HCT116 (cell line): ENCODE measurements at regions not wholly inside any gene's neighbourhood (a gene's known extent, or its start where the extent isn't known, plus 50 kb on each side); places are given as distances from the start of the nearest gene placed in this dataset.

Experiments
- ATAC-seq: fragments of 200-7000 bp; cut with Tn5 transposase; 2 replicates; pipeline ENCODE4 v1.9.1; 2020; ENCODE audit warnings: mild to moderate bottlenecking, moderate library complexity
- BruUV-seq: library from RNA; stranded (reverse); fragments of 400-500 nt; replicated peaks from 2 replicates; lab custom pipeline; 2021; lab: Mats Ljungman, UMichigan
- CTCF ChIA-PET: fragments of 300-600 bp; sonication (Branson Sonifier 250); formaldehyde crosslinking; loops from one replicate; lab custom pipeline; 2021; ENCODE audit warnings: antibody characterized with exemption; lab: Charles Lee
- POLR2A ChIA-PET: fragments of 300-600, 350-600 bp; sonication (Branson Sonifier 250); formaldehyde crosslinking; loops from one replicate; lab custom pipeline; 2021; ENCODE audit warnings: antibody characterized with exemption; lab: Charles Lee
- RAD21 ChIA-PET, 2 experiments: fragments of 300-600 bp; sonication (Branson Sonifier 250); formaldehyde crosslinking; loops; one replicate each; lab custom pipeline; 2023; ENCODE audit warnings: low total read pairs in 2 of 2; ENCODE audit not compliant: uncharacterized antibody in 2 of 2, unreplicated experiment in 2 of 2, low non-redundant PET in 1 of 2; lab: Charles Lee
- DNase-seq: peaks from one replicate; pipeline ENCODE4 v3.0.0-alpha.2; 2010; ENCODE audit warnings: low read depth, low spot score
- H2AFZ ChIP-seq: fragments of 200-600 bp; shearing (Covaris generic), sonication (generic); 2 replicates; pipeline ENCODE4 v1.6.1; 2017; ENCODE audit warnings: low read depth, mixed run types, mixed read lengths, antibody characterized with exemption, low read length; ENCODE audit not compliant: poor library complexity, severe bottlenecking
- H3K27ac ChIP-seq: 2 replicates; pipeline ENCODE4 v1.5.1; 2012; ENCODE audit warnings: low read depth, low read length
- H3K27me3 ChIP-seq: fragments of 200-600 bp; sonication (generic); 2 replicates; pipeline ENCODE4 v1.6.1; 2016; ENCODE audit warnings: mixed run types, low read length, mixed read lengths; ENCODE audit not compliant: insufficient read depth
- H3K36me3 ChIP-seq, 2 experiments: fragments of 200-500 bp in 1 of 2; fragments of 200-600 bp in 1 of 2; sonication (Bioruptor generic) in 1 of 2; sonication (generic) in 1 of 2; 2 replicates each; pipeline versions ENCODE4 v1.5.1 to v1.6.1; 2014 to 2016; ENCODE audit warnings: low read length in 2 of 2, inconsistent platforms in 1 of 2, mixed read lengths in 1 of 2, mixed run types in 1 of 2; ENCODE audit not compliant: insufficient read depth in 2 of 2, control insufficient read depth in 1 of 2
- H3K4me1 ChIP-seq, 2 experiments: fragments of 200-600 bp in 1 of 2; sonication (generic) in 1 of 2; 2 replicates each; pipeline versions ENCODE4 v1.5.1 to v1.6.1; 2012 to 2017; ENCODE audit warnings: low read length in 2 of 2, inconsistent platforms in 1 of 2, mild to moderate bottlenecking in 1 of 2, mixed read lengths in 1 of 2, mixed run types in 1 of 2, moderate library complexity in 1 of 2; ENCODE audit not compliant: insufficient read depth in 2 of 2, control insufficient read depth in 1 of 2
- H3K4me2 ChIP-seq: fragments of 200-600 bp; sonication (generic); 2 replicates; pipeline ENCODE4 v1.6.1; 2017; ENCODE audit warnings: mixed run types, low read length, mixed read lengths
- H3K4me3 ChIP-seq, 2 experiments: fragments of 200-600 bp in 1 of 2; sonication (generic) in 1 of 2; replicated peaks in 1 of 2; 2 replicates each; pipeline ENCODE4 v1.5.1; 2011 to 2016; ENCODE audit warnings: low read length in 2 of 2, control low read depth in 1 of 2, low read depth in 1 of 2, mild to moderate bottlenecking in 1 of 2, mixed read lengths in 1 of 2, mixed run types in 1 of 2
- H3K79me2 ChIP-seq: fragments of 200-600 bp; sonication (generic); 2 replicates; pipeline ENCODE4 v1.6.1; 2017; ENCODE audit warnings: mild to moderate bottlenecking, mixed run types, low read length, moderate library complexity, mixed read lengths; ENCODE audit not compliant: insufficient read depth
- H3K9ac ChIP-seq: fragments of 200-600 bp; sonication (generic); 2 replicates; pipeline ENCODE4 v1.6.1; 2016; ENCODE audit warnings: low read length, mixed read lengths
- H3K9me2 ChIP-seq: fragments of 200-600 bp; sonication (generic), shearing (Covaris generic); 2 replicates; pipeline ENCODE4 v1.6.1; 2017; ENCODE audit warnings: mixed run types, mild to moderate bottlenecking, moderate library complexity; ENCODE audit not compliant: insufficient read depth
- H3K9me3 ChIP-seq, 2 experiments: fragments of 200-500 bp in 1 of 2; fragments of 200-600 bp in 1 of 2; sonication (Bioruptor generic) in 1 of 2; sonication (generic) in 1 of 2; 2 replicates each; pipeline ENCODE4 v1.6.1; 2014 to 2017; ENCODE audit warnings: low read length in 2 of 2, mixed read lengths in 2 of 2, inconsistent platforms in 1 of 2, low read depth in 1 of 2, mild to moderate bottlenecking in 1 of 2, mixed run types in 1 of 2, moderate library complexity in 1 of 2; ENCODE audit not compliant: control insufficient read depth in 1 of 2, insufficient read depth in 1 of 2
- H4K20me1 ChIP-seq: fragments of 200-600 bp; sonication (generic), shearing (Covaris generic); 2 replicates; pipeline ENCODE4 v1.6.1; 2017; ENCODE audit warnings: mixed run types, mild to moderate bottlenecking, moderate library complexity; ENCODE audit not compliant: insufficient read depth
- CTCF ChIP-seq, 3 experiments: fragments of 200-600 bp in 1 of 3; sonication (generic) in 1 of 3; IDR thresholded peaks in 2 of 3; conservative IDR thresholded peaks in 1 of 3; 2 replicates each; pipeline ENCODE4 v1.5.1; 2012 to 2017; ENCODE audit warnings: low read depth in 2 of 3, low read length in 2 of 3, antibody characterized with exemption in 1 of 3, borderline replicate concordance in 1 of 3, control low read depth in 1 of 3, mild to moderate bottlenecking in 1 of 3, mixed read lengths in 1 of 3, mixed run types in 1 of 3, moderate library complexity in 1 of 3; ENCODE audit not compliant: insufficient read depth in 1 of 3
- EGR1 ChIP-seq: IDR thresholded peaks from 2 replicates; pipeline ENCODE4 v1.6.1; 2012; ENCODE audit warnings: low read depth
- RAD21 ChIP-seq: IDR thresholded peaks from 2 replicates; pipeline ENCODE4 v1.6.1; 2012; ENCODE audit warnings: low read depth, mild to moderate bottlenecking
- intact Hi-C: fragments of 100-400 bp; cut with micrococcal nuclease; formaldehyde crosslinking; loops from 2 replicates; pipeline ENCODE4 v1.10.0; 2022

- Histone ChIP-seq H3K4me2 (no peak overlapping the region), H3K4me3 (no peak overlapping the region), H3K9ac (no peak overlapping the region), H2AFZ (no peak overlapping the region), H3K27me3 (peaks cover 14% of the 10 kb centered on the region; the same call in 1 of the 2 replicates), H3K36me3 (no peaks in the 10 kb centered on the region), H3K9me3 (no peaks in the 10 kb centered on the region), H3K9me2 (no peaks in the 10 kb centered on the region), H3K79me2 (no peaks in the 10 kb centered on the region), H3K4me1 (peaks cover 0 to 15% of the 10 kb centered on the region in 2 experiments; a peak in 1 of 4 replicates), H3K27ac (no peak overlapping the region), H4K20me1 (no peaks in the 10 kb centered on the region)
- intact Hi-C loops, result loop anchor here (1.0 to 10.0 kb wide), 6 partner anchors 211 to 736 kb away; partner anchors contain the start of genes ALAD and RNF183
- DNase-seq (peak; percentile 75), ATAC-seq (peak; percentile 95)
- BruUV-seq, result no TSS peak
- CTCF ChIA-PET, result interaction anchor here (0.6 to 8.8 kb wide), 22 partner anchors 9 to 813 kb away, joined by 3 to 287 read pairs (median 4); partner anchors contain the start of genes ALAD, CDC26, HDHD3 and PRPF4
- POLR2A ChIA-PET, result interaction anchor here (0.7 to 1.4 kb wide), 4 partner anchors 56 to 383 kb away, joined by 3 to 4 read pairs (median 4); partner anchors contain the start of genes CDC26 and PRPF4
- RAD21 ChIA-PET, result interaction anchor here (0.6 to 5.8 kb wide), 11 partner anchors 35 to 386 kb away, joined by 3 to 68 read pairs (median 4); partner anchors contain the start of genes CDC26 (in 1 of the 2) and PRPF4 (in 1 of the 2)
- TF ChIP-seq EGR1, result no peak
- peak; percentile 98 for TF ChIP-seq RAD21
- peak; percentile 87 to 96 (median 95) for TF ChIP-seq CTCF (IDR thresholded peaks at IDR 0.05 in 2 of 3, conservative IDR thresholded peaks at IDR 0.05 in 1 of 3; ENCODE audit: borderline replicate concordance in 1 of 3, insufficient read depth in 1 of 3, low read depth in 2 of 3, low read length in 2 of 3)
These were observed 194.4 kb downstream of the RGS3 start for GRCh38 chr9:113657765-113658544.
